Memory B cell (primary cell): ENCODE measurements at regions not wholly inside any gene's neighbourhood (a gene's known extent, or its start where the extent isn't known, plus 50 kb on each side); places are given as distances from the start of the nearest gene placed in this dataset.
"Not testable (repeated sequence)": the region's sequence is repeated elsewhere in the genome, so short reads cannot be mapped to it uniquely, and the experiment has no call there.

Experiments
- ATAC-seq: fragments of 150-1000 bp; cut with Tn5 transposase; 2 replicates; pipeline ENCODE4 v1.10.0; 2021; ENCODE audit warnings: low read depth, mild to moderate bottlenecking, moderate library complexity
- DNase-seq, 2 donors: peaks; one replicate each; pipeline ENCODE4 v3.0.0; 2022; ENCODE audit warnings: low spot score in 2 of 2
- H3K27ac Mint-ChIP-seq: one replicate; pipeline ENCODE4 v1.8.0; 2022; ENCODE audit warnings: mild to moderate bottlenecking, moderate library complexity, mixed read lengths
- H3K27me3 Mint-ChIP-seq: one replicate; pipeline ENCODE4 v1.8.0; 2022; ENCODE audit warnings: mixed read lengths
- H3K36me3 Mint-ChIP-seq: one replicate; pipeline ENCODE4 v1.8.0; 2022; ENCODE audit warnings: mild to moderate bottlenecking, mixed read lengths
- H3K4me1 Mint-ChIP-seq: one replicate; pipeline ENCODE4 v1.8.0; 2022; ENCODE audit warnings: mixed read lengths
- H3K4me3 Mint-ChIP-seq: one replicate; pipeline ENCODE4 v1.8.0; 2022; ENCODE audit warnings: mild to moderate bottlenecking, moderate library complexity, mixed read lengths
- H3K9me3 Mint-ChIP-seq: one replicate; pipeline ENCODE4 v1.8.0; 2022; ENCODE audit warnings: mixed read lengths

DNA sequence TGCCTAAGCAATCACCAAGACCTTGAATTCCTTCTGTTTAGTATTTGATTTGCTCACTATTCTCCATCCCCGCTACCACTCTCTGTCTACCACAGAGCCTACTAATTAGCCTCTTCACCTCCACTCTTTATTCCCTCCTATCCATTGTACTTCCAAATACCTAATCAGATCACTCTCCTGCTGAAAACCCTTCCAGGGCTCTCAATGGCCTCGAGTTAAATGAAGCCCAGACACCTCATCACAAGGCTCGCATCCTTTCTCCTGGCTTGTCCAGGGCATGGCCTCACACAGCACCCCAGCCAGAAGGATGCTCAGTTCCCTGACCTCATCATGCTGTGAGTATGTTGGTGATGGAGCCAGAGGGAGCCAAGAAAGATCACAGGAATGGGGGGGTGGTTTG lies 71.4 kb upstream of the PRMT8 start:
- H3K4me1 Mint-ChIP-seq: no peaks in the 10 kb centered on the region
- peaks cover 15% of the 10 kb centered on the region for H3K27me3 Mint-ChIP-seq
- no peak for ATAC-seq
- H3K9me3 Mint-ChIP-seq: peaks cover 2% of the 10 kb centered on the region
- no peak for DNase-seq
- no peak overlapping the region for H3K4me3 Mint-ChIP-seq
- H3K36me3 Mint-ChIP-seq: no peaks in the 10 kb centered on the region
- no peak overlapping the region for H3K27ac Mint-ChIP-seq

DNA sequence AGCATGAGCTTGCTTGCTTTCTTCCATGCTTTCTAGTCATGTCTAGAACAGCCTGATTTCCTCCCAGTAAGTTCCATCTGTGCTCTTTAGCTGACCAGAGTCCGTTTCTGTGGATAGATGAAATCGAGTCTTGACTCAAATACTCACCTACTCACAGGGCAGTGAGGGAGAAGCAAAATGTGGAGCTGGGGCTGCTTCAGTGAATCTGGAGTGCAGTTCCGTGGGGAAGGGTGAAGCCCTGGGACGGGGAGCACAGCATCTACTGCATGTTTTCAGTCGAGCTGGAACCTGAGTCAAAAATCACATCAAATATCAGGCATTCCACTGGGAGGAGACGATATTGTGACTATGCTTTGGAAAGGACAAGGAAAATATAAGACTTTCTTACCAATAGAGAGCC lies 70.3 kb upstream of the PRMT8 start:
- no peak overlapping the region for H3K27ac Mint-ChIP-seq
- H3K36me3 Mint-ChIP-seq: no peaks in the 10 kb centered on the region
- no peaks in the 10 kb centered on the region for H3K4me1 Mint-ChIP-seq
- H3K9me3 Mint-ChIP-seq: peaks cover 2% of the 10 kb centered on the region
- peaks cover 14% of the 10 kb centered on the region for H3K27me3 Mint-ChIP-seq
- ATAC-seq (no peak), DNase-seq (no peak)
- no peak overlapping the region for H3K4me3 Mint-ChIP-seq

DNA sequence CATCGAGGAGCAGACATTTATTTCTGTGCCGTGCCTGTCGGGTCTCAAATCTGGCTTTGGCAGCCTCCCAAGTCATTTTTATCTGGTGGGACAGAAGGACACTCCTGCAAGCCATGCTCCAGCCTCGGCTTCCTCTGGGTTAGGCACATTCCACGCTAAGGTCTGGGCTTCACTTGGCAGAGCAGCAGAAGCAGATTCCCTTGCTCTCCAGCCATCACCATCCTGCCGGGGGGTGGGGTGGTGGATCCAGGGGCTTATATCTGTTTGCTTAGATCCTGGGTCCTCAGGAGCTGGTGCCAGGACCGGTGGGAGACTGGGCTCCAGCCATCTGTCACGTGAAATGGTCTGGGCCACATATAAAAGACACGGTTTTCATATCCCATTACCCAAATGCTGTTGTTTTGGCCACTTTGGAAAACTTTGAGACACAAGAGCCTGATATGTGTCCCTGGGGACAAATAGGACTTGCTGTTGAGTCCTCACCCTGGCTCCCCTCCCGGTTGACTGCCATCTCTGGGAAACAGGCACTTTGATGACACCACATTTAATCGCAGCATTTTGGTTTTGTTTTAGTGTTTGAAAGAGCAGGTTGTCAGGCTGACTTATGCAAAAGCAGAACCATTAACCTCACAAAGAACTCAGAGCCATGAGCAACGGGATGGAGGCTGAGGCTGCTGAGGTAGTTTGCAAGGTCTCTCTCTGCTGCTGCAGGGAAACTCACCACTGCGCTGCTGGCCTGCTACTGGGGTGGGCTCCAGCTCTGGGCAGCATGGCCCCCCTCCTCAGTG lies 69.6 kb upstream of the PRMT8 start:
- no peak overlapping the region for H3K4me3 Mint-ChIP-seq
- H3K4me1 Mint-ChIP-seq: no peaks in the 10 kb centered on the region
- H3K9me3 Mint-ChIP-seq: peaks cover 2% of the 10 kb centered on the region
- H3K27me3 Mint-ChIP-seq: peaks cover 11% of the 10 kb centered on the region
- no peak overlapping the region for H3K27ac Mint-ChIP-seq
- no peaks in the 10 kb centered on the region for H3K36me3 Mint-ChIP-seq
- DNase-seq (no peak), ATAC-seq (no peak)

DNA sequence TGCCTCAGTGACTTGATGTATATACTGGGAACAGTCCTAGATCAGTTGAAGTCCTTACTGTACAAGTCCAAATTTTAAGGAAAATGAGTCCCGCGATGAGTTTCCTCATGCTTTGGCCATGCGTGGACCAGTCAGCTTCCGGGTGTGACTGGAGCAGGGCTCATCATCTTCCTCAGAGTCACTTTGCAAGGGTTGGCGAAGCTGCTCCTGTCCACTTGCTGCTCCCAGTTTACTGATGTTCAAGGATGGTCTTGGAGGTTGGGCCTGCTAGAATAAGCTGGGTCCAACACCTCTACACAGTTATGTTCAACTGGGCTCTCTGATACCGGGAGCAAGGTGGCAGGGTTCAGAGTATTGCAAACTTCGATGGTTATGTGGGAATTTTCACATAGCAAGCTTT lies 66.2 kb upstream of the PRMT8 start:
- not testable (repeated sequence) for H3K9me3 Mint-ChIP-seq, DNase-seq, H3K4me1 Mint-ChIP-seq, H3K4me3 Mint-ChIP-seq, H3K36me3 Mint-ChIP-seq, H3K27me3 Mint-ChIP-seq, H3K27ac Mint-ChIP-seq, ATAC-seq

DNA sequence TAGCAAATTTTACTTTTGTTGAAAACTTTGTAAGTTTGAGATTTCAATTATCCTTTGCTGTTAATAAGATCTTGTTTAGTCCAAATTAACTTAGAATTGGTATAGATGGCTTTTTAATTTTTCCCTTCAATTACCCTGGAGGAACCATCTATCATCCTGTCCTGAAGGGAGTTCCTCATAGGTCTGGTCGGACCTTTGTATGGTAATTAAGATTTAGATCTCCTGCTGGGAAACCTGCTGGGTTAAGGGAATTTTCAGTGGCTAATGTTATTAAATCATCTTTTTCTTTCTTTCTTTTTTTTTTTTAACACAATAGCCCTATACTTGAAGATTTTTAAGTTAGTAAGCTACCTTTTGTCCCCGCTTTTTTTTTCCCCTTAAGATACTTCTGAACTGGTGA lies 63.0 kb upstream of the PRMT8 start:
- Mint-ChIP-seq H3K9me3 (peaks cover 5% of the 10 kb centered on the region), H3K36me3 (no peaks in the 10 kb centered on the region), H3K4me1 (peaks cover 2% of the 10 kb centered on the region), H3K27ac (no peak overlapping the region), H3K27me3 (peaks cover 13% of the 10 kb centered on the region), H3K4me3 (no peak overlapping the region)
- DNase-seq: no peak
- no peak for ATAC-seq

DNA sequence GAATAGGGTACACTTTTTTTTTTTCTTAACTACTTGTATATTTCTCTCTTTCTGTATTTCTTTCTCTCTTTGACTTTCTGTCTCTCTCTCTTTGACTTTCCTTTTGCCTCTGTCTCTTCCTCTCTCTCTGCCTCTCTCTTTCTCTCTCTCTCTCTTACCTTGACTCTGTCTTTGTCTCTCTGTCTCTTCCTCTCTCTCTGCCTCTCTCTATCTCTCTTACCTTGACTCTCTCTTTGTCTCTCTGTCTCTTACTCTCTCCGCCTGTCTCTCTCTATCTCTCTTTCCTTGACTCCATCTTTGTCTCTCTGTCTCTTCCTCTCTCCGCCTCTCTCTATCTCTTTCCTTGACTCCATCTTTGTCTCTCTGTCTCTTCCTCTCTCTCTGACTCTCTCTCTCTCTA lies 62.4 kb upstream of the PRMT8 start:
- no peak for DNase-seq
- Mint-ChIP-seq H3K4me1 (peaks cover 2% of the 10 kb centered on the region), H3K9me3 (peaks cover 5% of the 10 kb centered on the region), H3K27ac (no peak overlapping the region), H3K36me3 (no peaks in the 10 kb centered on the region), H3K27me3 (peaks cover 14% of the 10 kb centered on the region), H3K4me3 (no peak overlapping the region)
- no peak for ATAC-seq

DNA sequence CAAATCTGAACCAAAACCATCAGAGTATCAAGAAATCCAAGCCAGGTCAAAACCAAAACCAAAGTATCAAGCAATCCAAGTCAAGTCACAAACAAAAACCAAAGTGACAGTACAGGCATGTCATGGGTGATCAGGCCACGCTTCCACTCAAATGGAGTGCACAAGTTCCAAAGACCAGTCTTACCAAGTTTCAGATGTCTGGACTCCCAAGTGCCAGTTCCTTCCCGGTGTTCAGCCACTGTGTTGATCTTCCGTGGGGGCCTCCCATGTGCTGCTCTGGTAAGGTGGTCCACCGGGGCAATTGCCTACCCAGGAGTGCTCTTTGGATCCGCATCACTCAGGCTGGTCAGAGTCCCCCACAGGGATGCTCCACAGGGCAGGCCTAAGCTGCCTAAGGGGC lies 61.5 kb upstream of the PRMT8 start:
- not testable (repeated sequence) for H3K27ac Mint-ChIP-seq, ATAC-seq, DNase-seq, H3K36me3 Mint-ChIP-seq, H3K9me3 Mint-ChIP-seq, H3K4me1 Mint-ChIP-seq, H3K4me3 Mint-ChIP-seq
- H3K27me3 Mint-ChIP-seq: peaks cover 14% of the 10 kb centered on the region

DNA sequence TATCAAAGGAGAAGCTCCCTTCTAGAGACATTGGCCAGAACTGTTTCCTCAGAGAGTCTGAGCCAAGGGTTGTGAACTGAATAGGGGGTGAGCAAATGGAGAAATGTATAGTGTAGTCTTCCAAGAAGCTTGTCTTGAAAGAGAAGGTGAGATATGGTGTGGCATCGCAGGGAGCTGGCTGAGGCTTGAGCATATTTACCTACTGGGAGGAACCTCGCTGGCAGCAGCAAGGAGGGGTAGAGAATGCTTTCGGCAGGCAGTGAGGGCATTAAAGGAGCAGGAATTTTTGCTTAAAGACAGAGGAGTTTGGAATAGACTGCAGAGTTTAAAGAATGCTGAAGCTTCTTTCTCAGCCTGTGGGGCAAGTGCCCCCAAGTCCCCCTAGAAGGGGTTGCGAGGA lies 59.3 kb upstream of the PRMT8 start:
- ATAC-seq (no peak), DNase-seq (no peak)
- no peaks in the 10 kb centered on the region for H3K36me3 Mint-ChIP-seq
- no peak overlapping the region for H3K4me3 Mint-ChIP-seq
- H3K27ac Mint-ChIP-seq: no peak overlapping the region
- peaks cover 5% of the 10 kb centered on the region for H3K9me3 Mint-ChIP-seq
- peaks cover 14% of the 10 kb centered on the region for H3K27me3 Mint-ChIP-seq
- H3K4me1 Mint-ChIP-seq: peaks cover 2% of the 10 kb centered on the region

DNA sequence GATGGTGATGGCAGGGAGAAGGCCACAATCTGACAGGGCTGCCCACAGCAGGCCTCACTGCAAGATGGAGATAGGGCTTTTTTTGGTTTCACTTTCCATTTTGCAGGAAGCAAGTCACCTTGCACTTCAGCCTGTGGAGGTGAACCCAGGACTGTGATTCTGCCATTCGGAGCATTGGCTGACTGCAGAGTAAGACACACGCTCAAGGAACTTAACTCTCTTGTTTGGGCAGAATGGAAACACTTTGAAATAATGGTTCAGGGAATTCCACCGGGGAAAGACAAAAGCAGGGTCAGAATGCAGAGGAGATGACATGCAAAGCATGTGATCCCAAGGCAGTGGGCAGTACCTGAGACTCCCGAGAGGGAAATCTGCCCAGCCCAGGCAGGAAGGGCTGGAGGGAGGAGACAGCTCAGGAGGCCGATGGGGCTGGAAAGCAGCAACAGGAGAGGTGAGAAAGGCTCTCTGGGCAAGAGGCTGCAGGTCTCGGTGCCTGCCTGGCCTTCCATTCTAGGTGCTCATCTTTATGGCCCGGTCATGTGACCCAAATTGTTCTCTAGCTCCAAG lies 58.7 kb upstream of the PRMT8 start:
- H3K27me3 Mint-ChIP-seq: peaks cover 14% of the 10 kb centered on the region
- DNase-seq (no peak), ATAC-seq (no peak)
- H3K9me3 Mint-ChIP-seq: peaks cover 5% of the 10 kb centered on the region
- no peak overlapping the region for H3K4me3 Mint-ChIP-seq
- no peaks in the 10 kb centered on the region for H3K36me3 Mint-ChIP-seq
- H3K27ac Mint-ChIP-seq: no peak overlapping the region
- peaks cover 2% of the 10 kb centered on the region for H3K4me1 Mint-ChIP-seq

DNA sequence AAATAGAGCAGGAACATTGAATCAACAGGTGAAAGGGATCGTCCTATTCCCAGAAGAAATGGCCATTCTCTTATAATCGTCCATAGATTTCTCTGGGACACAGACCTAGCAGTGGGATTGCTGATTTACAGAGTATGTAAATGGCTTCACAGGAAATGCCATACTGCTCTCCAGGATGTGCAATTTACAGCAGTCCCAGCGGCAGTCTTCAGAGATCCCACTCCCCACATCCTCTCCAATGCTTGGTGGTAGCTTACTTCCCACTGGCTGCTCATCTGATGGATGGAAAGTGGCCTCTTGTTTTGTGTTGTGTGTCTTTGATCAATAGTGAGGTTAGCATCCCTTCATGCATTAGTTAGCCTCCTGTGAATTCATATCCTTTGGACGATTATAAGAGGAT lies 58.1 kb upstream of the PRMT8 start:
- Mint-ChIP-seq H3K4me1 (peaks cover 2% of the 10 kb centered on the region), H3K4me3 (no peak overlapping the region), H3K27me3 (peaks cover 14% of the 10 kb centered on the region), H3K9me3 (peaks cover 5% of the 10 kb centered on the region), H3K36me3 (no peaks in the 10 kb centered on the region), H3K27ac (no peak overlapping the region)
- DNase-seq (no peak), ATAC-seq (no peak)

DNA sequence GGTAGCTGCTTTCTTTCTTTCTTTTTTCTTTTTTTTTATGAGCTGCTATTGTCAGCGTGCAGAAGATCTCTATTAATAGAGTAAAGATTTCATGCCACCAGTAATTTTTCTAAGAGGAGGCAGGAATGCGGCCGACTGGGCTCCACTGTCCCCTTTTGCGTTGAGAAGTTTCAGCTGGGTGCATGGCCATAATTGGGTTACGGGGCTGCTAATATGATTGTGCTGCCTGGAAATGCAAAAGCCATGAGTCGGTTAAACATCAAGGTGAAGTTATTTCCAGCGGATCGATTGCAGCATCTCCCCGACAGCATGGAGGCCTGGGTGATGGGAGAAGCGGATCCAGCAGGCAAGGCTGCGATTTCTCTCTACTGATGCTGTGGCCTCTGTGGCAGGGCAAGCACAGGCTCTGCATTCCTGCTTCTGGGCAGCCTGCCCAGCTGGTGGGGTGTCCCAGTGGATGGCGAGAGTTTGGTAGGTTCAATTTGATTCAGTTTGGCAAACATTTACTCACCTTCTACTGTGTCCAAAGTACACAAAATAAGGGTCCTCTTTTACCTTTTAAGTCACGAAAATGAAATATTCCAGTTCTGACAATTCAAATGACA lies 54.4 kb upstream of the PRMT8 start:
- H3K9me3 Mint-ChIP-seq: no peaks in the 10 kb centered on the region
- H3K36me3 Mint-ChIP-seq: no peaks in the 10 kb centered on the region
- H3K27me3 Mint-ChIP-seq: peaks cover 6% of the 10 kb centered on the region
- DNase-seq (no peak), ATAC-seq (no peak)
- no peak overlapping the region for H3K4me3 Mint-ChIP-seq
- peaks cover 2% of the 10 kb centered on the region for H3K4me1 Mint-ChIP-seq
- no peak overlapping the region for H3K27ac Mint-ChIP-seq

DNA sequence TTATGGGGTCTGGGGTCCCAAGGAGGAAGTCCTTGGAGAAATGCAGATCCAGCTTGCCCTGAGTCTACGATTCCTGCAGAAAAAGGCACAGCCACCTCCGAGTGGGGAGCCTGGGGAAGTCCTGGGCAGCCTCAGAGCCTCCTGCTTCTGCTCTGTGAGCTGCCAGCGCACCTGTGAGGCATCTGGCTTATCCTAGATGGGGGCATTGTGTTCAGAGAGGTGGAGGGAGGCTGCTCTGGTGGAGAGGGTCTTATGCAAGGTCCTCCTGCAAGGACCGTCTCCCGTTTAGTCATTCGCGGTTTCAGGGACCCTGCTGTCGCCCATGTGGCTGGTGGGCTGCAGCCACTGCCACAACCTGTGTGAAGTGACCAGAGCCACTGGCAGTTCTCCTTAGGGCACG lies 53.0 kb upstream of the PRMT8 start:
- Mint-ChIP-seq H3K4me1 (no peaks in the 10 kb centered on the region), H3K9me3 (no peaks in the 10 kb centered on the region), H3K27ac (no peak overlapping the region), H3K4me3 (no peak overlapping the region), H3K27me3 (peaks cover 5% of the 10 kb centered on the region), H3K36me3 (no peaks in the 10 kb centered on the region)
- ATAC-seq (no peak), DNase-seq (no peak)

DNA sequence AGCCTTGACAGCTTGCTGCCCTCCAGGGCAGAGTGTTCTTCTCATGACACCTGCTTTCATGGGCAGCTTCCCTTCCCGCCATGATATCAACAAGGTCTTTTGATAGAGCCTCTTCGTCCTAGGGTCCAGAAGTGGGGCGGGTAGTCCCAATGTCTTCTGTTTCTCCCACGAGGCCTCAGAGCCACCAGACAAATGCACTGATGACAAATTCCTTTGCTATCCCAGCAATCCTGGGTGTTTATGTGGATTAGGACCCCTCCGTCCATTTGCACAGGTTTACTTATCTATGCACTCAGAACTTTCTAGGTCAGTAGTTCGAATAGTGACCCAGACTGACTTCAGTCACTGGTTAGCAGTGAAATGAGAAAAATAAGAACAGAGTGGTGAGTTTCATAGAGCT lies 52.6 kb upstream of the PRMT8 start:
- H3K36me3 Mint-ChIP-seq: no peaks in the 10 kb centered on the region
- no peak overlapping the region for H3K4me3 Mint-ChIP-seq
- ATAC-seq (no peak), DNase-seq (no peak)
- H3K27me3 Mint-ChIP-seq: peaks cover 6% of the 10 kb centered on the region
- H3K27ac Mint-ChIP-seq: no peak overlapping the region
- no peaks in the 10 kb centered on the region for H3K4me1 Mint-ChIP-seq
- H3K9me3 Mint-ChIP-seq: no peaks in the 10 kb centered on the region
